ENCODE measurements at regions not wholly inside any gene's neighbourhood (a gene's known extent, or its start where the extent isn't known, plus 50 kb on each side); places are given as distances from the start of the nearest gene placed in this dataset.

GRCh38 chr10:2610946-2611345 is 456.4 kb upstream of the PFKP start:
- TF ChIP-seq, protein P1, sequence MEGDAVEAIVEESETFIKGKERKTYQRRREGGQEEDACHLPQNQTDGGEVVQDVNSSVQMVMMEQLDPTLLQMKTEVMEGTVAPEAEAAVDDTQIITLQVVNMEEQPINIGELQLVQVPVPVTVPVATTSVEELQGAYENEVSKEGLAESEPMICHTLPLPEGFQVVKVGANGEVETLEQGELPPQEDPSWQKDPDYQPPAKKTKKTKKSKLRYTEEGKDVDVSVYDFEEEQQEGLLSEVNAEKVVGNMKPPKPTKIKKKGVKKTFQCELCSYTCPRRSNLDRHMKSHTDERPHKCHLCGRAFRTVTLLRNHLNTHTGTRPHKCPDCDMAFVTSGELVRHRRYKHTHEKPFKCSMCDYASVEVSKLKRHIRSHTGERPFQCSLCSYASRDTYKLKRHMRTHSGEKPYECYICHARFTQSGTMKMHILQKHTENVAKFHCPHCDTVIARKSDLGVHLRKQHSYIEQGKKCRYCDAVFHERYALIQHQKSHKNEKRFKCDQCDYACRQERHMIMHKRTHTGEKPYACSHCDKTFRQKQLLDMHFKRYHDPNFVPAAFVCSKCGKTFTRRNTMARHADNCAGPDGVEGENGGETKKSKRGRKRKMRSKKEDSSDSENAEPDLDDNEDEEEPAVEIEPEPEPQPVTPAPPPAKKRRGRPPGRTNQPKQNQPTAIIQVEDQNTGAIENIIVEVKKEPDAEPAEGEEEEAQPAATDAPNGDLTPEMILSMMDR (IDR thresholded peaks at IDR 0.05): no peak
- TF ChIP-seq POLR2A (IDR thresholded peaks at IDR 0.05): no peak
